IMR-90 (cell line): ENCODE measurements at regions not wholly inside any gene's neighbourhood (a gene's known extent, or its start where the extent isn't known, plus 50 kb on each side); places are given as distances from the start of the nearest gene placed in this dataset.

Experiments
- ATAC-seq: fragments of 200-7000 bp; cut with Tn5 transposase; 2 replicates; pipeline ENCODE4 v1.9.1; 2020; ENCODE audit warnings: low read depth, mild to moderate bottlenecking, moderate library complexity
- BruUV-seq: library from RNA; stranded (reverse); fragments of 400-500 nt; replicated peaks from 2 replicates; lab custom pipeline; 2021; lab: Mats Ljungman, UMichigan
- CTCF ChIA-PET: fragments of 300-600 bp; formaldehyde crosslinking; extraction: SDS; loops from one replicate; lab custom pipeline; 2021; ENCODE audit warnings: antibody characterized with exemption; lab: Yijun Ruan, JAX
- POLR2A ChIA-PET: fragments of 300-600 bp; sonication (Branson Sonifier 250); formaldehyde crosslinking; loops from one replicate; lab custom pipeline; 2022; ENCODE audit warnings: antibody characterized with exemption; ENCODE audit not compliant: unreplicated experiment; lab: Charles Lee
- DNase-seq: peaks from one replicate; pipeline ENCODE4 v3.0.0; 2013
- H2AFZ ChIP-seq: replicated peaks from 2 replicates; pipeline ENCODE3; 2013; ENCODE audit warnings: low read length, mild to moderate bottlenecking; ENCODE audit not compliant: poor library complexity
- H2AK5ac ChIP-seq: 2 replicates; pipeline ENCODE4 v1.6.1; 2013; ENCODE audit warnings: low read depth, low read length, inconsistent platforms
- H2AK9ac ChIP-seq: replicated peaks from 2 replicates; pipeline ENCODE3; 2013; ENCODE audit warnings: mild to moderate bottlenecking, low read depth, low read length, moderate library complexity; ENCODE audit not compliant: poor library complexity
- H2BK120ac ChIP-seq: 2 replicates; pipeline ENCODE4 v1.6.1; 2013; ENCODE audit warnings: low read depth, low read length, inconsistent platforms
- H2BK15ac ChIP-seq: 3 replicates; pipeline ENCODE4 v1.6.1; 2013; ENCODE audit warnings: low read depth, low read length, inconsistent platforms
- H2BK20ac ChIP-seq: 2 replicates; pipeline ENCODE4 v1.6.1; 2013; ENCODE audit warnings: low read depth, mild to moderate bottlenecking, inconsistent platforms, low read length, moderate library complexity
- H2BK5ac ChIP-seq: 2 replicates; pipeline ENCODE4 v1.6.1; 2013; ENCODE audit warnings: mild to moderate bottlenecking, low read depth, low read length, inconsistent platforms; ENCODE audit not compliant: poor library complexity, severe bottlenecking
- H3K14ac ChIP-seq: replicated peaks from 2 replicates; pipeline ENCODE4 v1.6.1; 2013; ENCODE audit warnings: low read depth, low read length, inconsistent platforms
- H3K18ac ChIP-seq: 2 replicates; pipeline ENCODE4 v1.6.1; 2013; ENCODE audit warnings: low read depth, low read length, control low read depth
- H3K23ac ChIP-seq: 2 replicates; pipeline ENCODE4 v1.6.1; 2013; ENCODE audit warnings: low read depth, low read length, inconsistent platforms
- H3K27ac ChIP-seq: 2 replicates; pipeline ENCODE4 v1.5.1; 2013; ENCODE audit warnings: mild to moderate bottlenecking, control low read depth, low read length; ENCODE audit not compliant: insufficient read depth
- H3K27me3 ChIP-seq: 2 replicates; pipeline ENCODE4 v1.6.1; 2013; ENCODE audit warnings: low read length; ENCODE audit not compliant: control insufficient read depth, insufficient read depth
- H3K36me3 ChIP-seq: 2 replicates; pipeline ENCODE4 v1.6.1; 2013; ENCODE audit warnings: low read length, mixed read lengths; ENCODE audit not compliant: control insufficient read depth, insufficient read depth
- H3K4ac ChIP-seq: 2 replicates; pipeline ENCODE4 v1.6.1; 2013; ENCODE audit warnings: low read depth, low read length, inconsistent platforms
- H3K4me1 ChIP-seq: 2 replicates; pipeline ENCODE4 v1.6.1; 2013; ENCODE audit warnings: low read length, mixed read lengths; ENCODE audit not compliant: control insufficient read depth, insufficient read depth
- H3K4me2 ChIP-seq: 2 replicates; pipeline ENCODE4 v1.6.1; 2013; ENCODE audit warnings: low read depth, mild to moderate bottlenecking, control low read depth, low read length, moderate library complexity
- H3K4me3 ChIP-seq: 2 replicates; pipeline ENCODE4 v1.5.1; 2013; ENCODE audit warnings: low read depth, mild to moderate bottlenecking, control low read depth, low read length, moderate library complexity; ENCODE audit not compliant: insufficient read depth
- H3K56ac ChIP-seq: 2 replicates; pipeline ENCODE4 v1.6.1; 2013; ENCODE audit warnings: low read length, inconsistent platforms; ENCODE audit not compliant: insufficient read depth; ENCODE audit errors: extremely low read depth
- H3K79me1 ChIP-seq, 2 experiments: 2 replicates each; pipeline ENCODE4 v1.6.1; 2013; ENCODE audit warnings: low read length in 2 of 2, inconsistent platforms in 1 of 2, low read depth in 1 of 2
- H3K9ac ChIP-seq: 2 replicates; pipeline ENCODE4 v1.6.1; 2013; ENCODE audit warnings: low read depth, low read length, control low read depth
- H3K9me1 ChIP-seq: 2 replicates; pipeline ENCODE4 v1.6.1; 2013; ENCODE audit warnings: low read length, inconsistent platforms; ENCODE audit not compliant: insufficient read depth
- H3K9me3 ChIP-seq: 2 replicates; pipeline ENCODE4 v1.6.1; 2013; ENCODE audit warnings: low read length; ENCODE audit not compliant: control insufficient read depth, insufficient read depth
- H4K20me1 ChIP-seq: 2 replicates; pipeline ENCODE4 v1.6.1; 2013; ENCODE audit warnings: low read length, inconsistent platforms; ENCODE audit not compliant: insufficient read depth
- H4K5ac ChIP-seq: 2 replicates; pipeline ENCODE4 v1.6.1; 2013; ENCODE audit warnings: mild to moderate bottlenecking, low read depth, low read length, control low read depth
- H4K8ac ChIP-seq, 2 experiments: 2 replicates each; pipeline ENCODE4 v1.6.1; 2013; ENCODE audit warnings: low read depth in 2 of 2, low read length in 2 of 2, control low read depth in 1 of 2, inconsistent platforms in 1 of 2
- H4K91ac ChIP-seq: 2 replicates; pipeline ENCODE4 v1.6.1; 2013; ENCODE audit warnings: low read depth, low read length, inconsistent platforms; ENCODE audit not compliant: insufficient read depth
- FOS ChIP-seq: fragments of 150-350 bp; IDR thresholded peaks from 2 replicates; pipeline ENCODE4 v1.6.1; 2016; ENCODE audit warnings: low read depth, low read length
- MAFK ChIP-seq: IDR thresholded peaks from 2 replicates; pipeline ENCODE4 v1.6.1; 2012; ENCODE audit warnings: low read depth, low read length, improper control_type of control experiment
- MAZ ChIP-seq: IDR thresholded peaks from 2 replicates; pipeline ENCODE4 v1.6.1; 2012; ENCODE audit warnings: low read depth, mild to moderate bottlenecking, low read length, improper control_type of control experiment, moderate library complexity, borderline replicate concordance
- MXI1 ChIP-seq: IDR thresholded peaks from 2 replicates; pipeline ENCODE4 v1.6.1; 2012; ENCODE audit warnings: low read depth, mild to moderate bottlenecking, low read length, moderate library complexity, borderline replicate concordance
- SMC3 ChIP-seq: fragments of 150-350 bp; IDR thresholded peaks from 2 replicates; pipeline ENCODE4 v1.6.1; 2016; ENCODE audit warnings: low read depth, mild to moderate bottlenecking, antibody characterized with exemption, low read length, moderate library complexity
- WGBS, 2 experiments: methylation state at CpG; one replicate each; pipeline versions ENCODE4 v1.1.5 to v1.1.7; 2013; ENCODE audit warnings: missing lambda C conversion rate in 2 of 2; ENCODE audit not compliant: insufficient read length in 1 of 2; ENCODE audit errors: extremely low coverage in 2 of 2; 5-methylcytosine and 5-hydroxymethylcytosine counted together
- dilution Hi-C: fragments of 300-500 bp; cut with HindIII; formaldehyde crosslinking; loops from one replicate; pipeline ENCODE4 v1.14.3; 2018; ENCODE audit warnings: low sequenced_read_pairs; ENCODE audit not compliant: unreplicated experiment
- in situ Hi-C: fragments of 300-500 bp; cut with MboI; formaldehyde crosslinking; loops from 3 replicates; pipeline ENCODE4 v1.14.3; 2019; ENCODE audit warnings: low sequenced_read_pairs, inconsistent platforms, mixed read lengths
- intact Hi-C: fragments of 100-400 bp; cut with micrococcal nuclease; formaldehyde crosslinking; loops from 2 replicates; pipeline ENCODE4 v1.10.0; 2022

DNA sequence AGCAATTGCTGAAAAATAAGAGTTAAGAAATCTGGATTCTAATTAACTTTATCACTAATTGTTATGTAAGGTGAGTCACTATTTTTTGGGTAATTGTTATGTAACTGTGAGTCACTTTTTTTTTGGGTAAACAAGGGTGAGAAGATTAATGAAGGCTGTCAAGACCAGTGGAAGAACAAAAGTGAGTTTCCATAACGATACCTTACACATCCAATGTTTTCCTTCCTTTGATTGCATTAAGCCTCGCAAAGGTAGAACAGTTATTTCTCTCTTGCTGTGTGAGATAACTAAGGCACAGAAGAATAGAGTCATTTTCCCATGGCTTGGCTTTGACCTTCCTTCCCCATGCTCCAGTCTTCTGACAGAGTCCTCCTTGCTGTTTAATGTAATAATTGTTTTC, 374.7 kb downstream of the DDX10 start:
- POLR2A ChIA-PET: no interaction called here
- no peaks in the 10 kb centered on the region for H3K9me3 ChIP-seq

More for the DNA sequence above, 374.7 kb downstream of the DDX10 start:
- no peak overlapping the region for H4K91ac ChIP-seq
- no peak overlapping the region for H4K8ac ChIP-seq
- ATAC-seq (no peak), DNase-seq (no peak)
- no peak overlapping the region for H4K5ac ChIP-seq
- H3K9me1 ChIP-seq: no peaks in the 10 kb centered on the region; the same call in 1 of the 2 replicates
- no peaks in the 10 kb centered on the region for H3K27me3 ChIP-seq
- no peak overlapping the region for H3K56ac ChIP-seq
- intact Hi-C loops (no loop called here), in situ Hi-C loops (no loop called here), dilution Hi-C loops (no loop called here)
- no CpG with 5 or more reads among the region's 2 CpGs for WGBS, 2 experiments
- H3K18ac ChIP-seq: no peak overlapping the region
- no peak overlapping the region for H2AFZ ChIP-seq
- H3K36me3 ChIP-seq: no peaks in the 10 kb centered on the region
- H3K79me1 ChIP-seq: no peaks in the 10 kb centered on the region
- no peak overlapping the region for H3K14ac ChIP-seq
- H3K4ac ChIP-seq: no peak overlapping the region
- no peaks in the 10 kb centered on the region for H4K20me1 ChIP-seq
- no peak overlapping the region for H3K27ac ChIP-seq
- no peak overlapping the region for H3K23ac ChIP-seq
- H3K4me1 ChIP-seq: no peaks in the 10 kb centered on the region; the same call in 1 of the 2 replicates
- H2AK9ac ChIP-seq: no peak overlapping the region
- H2BK15ac ChIP-seq: no peak overlapping the region
- CTCF ChIA-PET: no interaction called here
- no peak overlapping the region for H3K9ac ChIP-seq
- H2AK5ac ChIP-seq: no peak overlapping the region
- no peak overlapping the region for H2BK120ac ChIP-seq
- no peak overlapping the region for H2BK20ac ChIP-seq
- no peak for TF ChIP-seq FOS
- no peak for TF ChIP-seq MAZ
- TF ChIP-seq SMC3: no peak
- no peak for TF ChIP-seq MXI1
- no peak for TF ChIP-seq MAFK
- H3K4me3 ChIP-seq: no peak overlapping the region
- H2BK5ac ChIP-seq: no peak overlapping the region
- H3K4me2 ChIP-seq: no peak overlapping the region
- BruUV-seq: no TSS peak
